Dendritic cell treated with granulocyte-macrophage colony-stimulating factor and Interleukin-4, amounts not matched to agents 40 ng/mL and 50 ng/mL, for 4 days (primary cell): ENCODE measurements at regions not wholly inside any gene's neighbourhood (a gene's known extent, or its start where the extent isn't known, plus 50 kb on each side); places are given as distances from the start of the nearest gene placed in this dataset.

Source experiments
- H3K27ac Mint-ChIP-seq: one replicate; pipeline ENCODE4 v1.8.0; 2022; ENCODE audit warnings: mild to moderate bottlenecking, mixed read lengths
- H3K27me3 Mint-ChIP-seq: one replicate; pipeline ENCODE4 v1.8.0; 2022; ENCODE audit warnings: mild to moderate bottlenecking, mixed read lengths
- H3K36me3 Mint-ChIP-seq: one replicate; pipeline ENCODE4 v1.8.0; 2022; ENCODE audit warnings: low read depth, mixed read lengths
- H3K4me1 Mint-ChIP-seq: one replicate; pipeline ENCODE4 v1.8.0; 2022; ENCODE audit warnings: low read depth, mixed read lengths
- H3K4me3 Mint-ChIP-seq: one replicate; pipeline ENCODE4 v1.8.0; 2022; ENCODE audit warnings: mild to moderate bottlenecking, moderate library complexity, mixed read lengths
- H3K9me3 Mint-ChIP-seq: one replicate; pipeline ENCODE4 v1.8.0; 2022; ENCODE audit warnings: mixed read lengths
- intact Hi-C: fragments of 100-400 bp; cut with micrococcal nuclease; formaldehyde crosslinking; loops from one replicate; pipeline ENCODE4 v1.15.0; 2022

- intact Hi-C loops = no loop called here
- H3K27ac Mint-ChIP-seq = no peak overlapping the region
- H3K27me3 Mint-ChIP-seq = no peaks in the 10 kb centered on the region
- no peaks in the 10 kb centered on the region for H3K36me3 Mint-ChIP-seq
- H3K4me1 Mint-ChIP-seq = peaks cover 4% of the 10 kb centered on the region
- H3K9me3 Mint-ChIP-seq = no peaks in the 10 kb centered on the region
- H3K4me3 Mint-ChIP-seq = no peak overlapping the region
Measured at GRCh38 chr7:33762151-33762910, 143.0 kb upstream of the BMPER start.

GRCh38 chr7:33762911-33763306, 142.4 kb upstream of the BMPER start:
- Mint-ChIP-seq H3K27ac (no peak overlapping the region), H3K9me3 (no peaks in the 10 kb centered on the region), H3K4me1 (peaks cover 4% of the 10 kb centered on the region), H3K27me3 (no peaks in the 10 kb centered on the region), H3K4me3 (no peak overlapping the region), H3K36me3 (no peaks in the 10 kb centered on the region)
- intact Hi-C loops = no loop called here

GRCh38 chr7:33764752-33765451, 140.4 kb upstream of the BMPER start:
- intact Hi-C loops = no loop called here
- H3K9me3 Mint-ChIP-seq = no peaks in the 10 kb centered on the region
- no peaks in the 10 kb centered on the region for H3K27me3 Mint-ChIP-seq
- H3K4me3 Mint-ChIP-seq = no peak overlapping the region
- peaks cover 4% of the 10 kb centered on the region for H3K4me1 Mint-ChIP-seq
- H3K27ac Mint-ChIP-seq = no peak overlapping the region
- H3K36me3 Mint-ChIP-seq = no peaks in the 10 kb centered on the region

- H3K4me1 Mint-ChIP-seq = peaks cover 4% of the 10 kb centered on the region
- H3K27me3 Mint-ChIP-seq = no peaks in the 10 kb centered on the region
- no peak overlapping the region for H3K4me3 Mint-ChIP-seq
- intact Hi-C loops = no loop called here
- H3K9me3 Mint-ChIP-seq = no peaks in the 10 kb centered on the region
- H3K27ac Mint-ChIP-seq = no peak overlapping the region
- H3K36me3 Mint-ChIP-seq = no peaks in the 10 kb centered on the region
Measured at GRCh38 chr7:33766405-33766804, 138.9 kb upstream of the BMPER start.

- Mint-ChIP-seq H3K9me3 (no peaks in the 10 kb centered on the region), H3K27me3 (no peaks in the 10 kb centered on the region)
Measured at GRCh38 chr7:33769930-33770329, 135.4 kb upstream of the BMPER start.

GRCh38 chr7:33770576-33770975, 134.8 kb upstream of the BMPER start:
- intact Hi-C loops = no loop called here
- Mint-ChIP-seq H3K4me1 (peaks cover 4% of the 10 kb centered on the region), H3K9me3 (no peaks in the 10 kb centered on the region), H3K4me3 (no peak overlapping the region), H3K36me3 (no peaks in the 10 kb centered on the region), H3K27ac (no peak overlapping the region), H3K27me3 (no peaks in the 10 kb centered on the region)

More at GRCh38 chr7:33769930-33770329, 135.4 kb upstream of the BMPER start:
- Mint-ChIP-seq H3K36me3 (no peaks in the 10 kb centered on the region), H3K27ac (no peak overlapping the region), H3K4me1 (peaks cover 4% of the 10 kb centered on the region), H3K4me3 (no peak overlapping the region)
- intact Hi-C loops = no loop called here

GRCh38 chr7:33771422-33771821, 133.9 kb upstream of the BMPER start:
- H3K27ac Mint-ChIP-seq = no peak overlapping the region
- intact Hi-C loops = no loop called here
- H3K4me1 Mint-ChIP-seq = peaks cover 4% of the 10 kb centered on the region
- H3K27me3 Mint-ChIP-seq = no peaks in the 10 kb centered on the region
- H3K9me3 Mint-ChIP-seq = no peaks in the 10 kb centered on the region
- H3K36me3 Mint-ChIP-seq = no peaks in the 10 kb centered on the region
- H3K4me3 Mint-ChIP-seq = no peak overlapping the region

GRCh38 chr7:33773053-33773452, 132.3 kb upstream of the BMPER start:
- no peaks in the 10 kb centered on the region for H3K27me3 Mint-ChIP-seq
- no peaks in the 10 kb centered on the region for H3K4me1 Mint-ChIP-seq
- H3K9me3 Mint-ChIP-seq = no peaks in the 10 kb centered on the region
- no peak overlapping the region for H3K4me3 Mint-ChIP-seq
- no peaks in the 10 kb centered on the region for H3K36me3 Mint-ChIP-seq
- no peak overlapping the region for H3K27ac Mint-ChIP-seq
- intact Hi-C loops = no loop called here

- H3K27me3 Mint-ChIP-seq = no peaks in the 10 kb centered on the region
- intact Hi-C loops = no loop called here
- no peak overlapping the region for H3K27ac Mint-ChIP-seq
- H3K36me3 Mint-ChIP-seq = no peaks in the 10 kb centered on the region
- peaks cover 8% of the 10 kb centered on the region for H3K9me3 Mint-ChIP-seq
- no peaks in the 10 kb centered on the region for H3K4me1 Mint-ChIP-seq
- no peak overlapping the region for H3K4me3 Mint-ChIP-seq
Measured at GRCh38 chr7:33774762-33775523, 130.4 kb upstream of the BMPER start.

- no peak overlapping the region for H3K4me3 Mint-ChIP-seq
- no peaks in the 10 kb centered on the region for H3K36me3 Mint-ChIP-seq
- peaks cover 8% of the 10 kb centered on the region for H3K9me3 Mint-ChIP-seq
- H3K4me1 Mint-ChIP-seq = no peaks in the 10 kb centered on the region
- intact Hi-C loops = no loop called here
- no peak overlapping the region for H3K27ac Mint-ChIP-seq
- no peaks in the 10 kb centered on the region for H3K27me3 Mint-ChIP-seq
Measured at GRCh38 chr7:33775790-33776189, 129.5 kb upstream of the BMPER start.

- Mint-ChIP-seq H3K4me1 (no peaks in the 10 kb centered on the region), H3K27me3 (no peaks in the 10 kb centered on the region), H3K27ac (no peak overlapping the region), H3K4me3 (no peak overlapping the region), H3K36me3 (no peaks in the 10 kb centered on the region), H3K9me3 (peaks cover 8% of the 10 kb centered on the region)
- intact Hi-C loops = no loop called here
Measured at GRCh38 chr7:33776788-33777187, 128.6 kb upstream of the BMPER start.

GRCh38 chr7:33778195-33778594, 127.1 kb upstream of the BMPER start:
- Mint-ChIP-seq H3K4me3 (no peak overlapping the region), H3K9me3 (peaks cover 8% of the 10 kb centered on the region), H3K36me3 (no peaks in the 10 kb centered on the region), H3K4me1 (no peaks in the 10 kb centered on the region), H3K27me3 (no peaks in the 10 kb centered on the region), H3K27ac (no peak overlapping the region)
- intact Hi-C loops = no loop called here

- Mint-ChIP-seq H3K4me1 (no peaks in the 10 kb centered on the region), H3K27ac (no peak overlapping the region), H3K27me3 (no peaks in the 10 kb centered on the region), H3K36me3 (no peaks in the 10 kb centered on the region), H3K9me3 (peaks cover 8% of the 10 kb centered on the region), H3K4me3 (no peak overlapping the region)
- intact Hi-C loops = no loop called here
Measured at GRCh38 chr7:33779216-33779615, 126.1 kb upstream of the BMPER start.

GRCh38 chr7:33781167-33781566, 124.2 kb upstream of the BMPER start:
- intact Hi-C loops = no loop called here
- Mint-ChIP-seq H3K27ac (no peak overlapping the region), H3K9me3 (peaks cover 9% of the 10 kb centered on the region), H3K4me1 (no peaks in the 10 kb centered on the region), H3K27me3 (no peaks in the 10 kb centered on the region), H3K4me3 (no peak overlapping the region), H3K36me3 (no peaks in the 10 kb centered on the region)
